Loucy (cell line): ENCODE measurements at regions not wholly inside any gene's neighbourhood (a gene's known extent, or its start where the extent isn't known, plus 50 kb on each side); places are given as distances from the start of the nearest gene placed in this dataset.

Source experiments
- H2AFZ ChIP-seq: fragments of 200-600 bp; sonication (generic); 2 replicates; pipeline ENCODE4 v1.6.0; 2016; ENCODE audit warnings: antibody characterized with exemption, mild to moderate bottlenecking, low read length, moderate library complexity
- H3F3A ChIP-seq: fragments of 200-600 bp; 2 replicates; pipeline ENCODE4 v1.6.0; 2016; ENCODE audit warnings: antibody characterized with exemption, low read depth, mild to moderate bottlenecking
- H3K27me3 ChIP-seq: fragments of 200-600 bp; sonication (generic); 2 replicates; pipeline ENCODE4 v1.6.1; 2014; ENCODE audit warnings: low read length, mild to moderate bottlenecking; ENCODE audit not compliant: insufficient read depth, poor library complexity, severe bottlenecking
- H3K36me3 ChIP-seq: fragments of 200-600 bp; sonication (generic); 2 replicates; pipeline ENCODE4 v1.6.1; 2016; ENCODE audit warnings: low read length; ENCODE audit not compliant: insufficient read depth
- H3K4me1 ChIP-seq: fragments of 200-600 bp; sonication (generic); 2 replicates; pipeline ENCODE4 v1.5.1; 2014; ENCODE audit warnings: low read length, mild to moderate bottlenecking; ENCODE audit not compliant: insufficient read depth, poor library complexity, severe bottlenecking
- H3K4me2 ChIP-seq: fragments of 200-600 bp; sonication (generic); 2 replicates; pipeline ENCODE4 v1.6.0; 2014; ENCODE audit warnings: antibody characterized with exemption, low read length, low read depth, mild to moderate bottlenecking; ENCODE audit not compliant: poor library complexity, severe bottlenecking
- H3K4me3 ChIP-seq: fragments of 200-600 bp; sonication (generic); 2 replicates; pipeline ENCODE4 v1.5.1; 2014; ENCODE audit warnings: low read length, mild to moderate bottlenecking, mixed read lengths; ENCODE audit not compliant: poor library complexity, severe bottlenecking
- H3K79me2 ChIP-seq: fragments of 200-600 bp; sonication (generic); 2 replicates; pipeline ENCODE4 v1.6.1; 2014; ENCODE audit warnings: low read length; ENCODE audit not compliant: insufficient read depth
- H3K9ac ChIP-seq: fragments of 200-600 bp; sonication (generic); 2 replicates; pipeline ENCODE4 v1.6.0; 2014; ENCODE audit warnings: mild to moderate bottlenecking, low read depth, low read length, moderate library complexity; ENCODE audit not compliant: poor library complexity, severe bottlenecking
- H3K9me2 ChIP-seq: fragments of 200-600 bp; sonication (generic); replicated peaks from 2 replicates; pipeline ENCODE4 v1.6.1; 2016; ENCODE audit warnings: low read depth, low read length, mixed read lengths
- H3K9me3 ChIP-seq: fragments of 200-600 bp; sonication (generic); 2 replicates; pipeline ENCODE4 v1.6.1; 2014; ENCODE audit warnings: mild to moderate bottlenecking, antibody characterized with exemption, low read length, low read depth; ENCODE audit not compliant: insufficient read depth
- H4K20me1 ChIP-seq: fragments of 200-600 bp; sonication (generic); 2 replicates; pipeline ENCODE4 v1.6.0; 2014; ENCODE audit warnings: antibody characterized with exemption, low read length, mild to moderate bottlenecking; ENCODE audit not compliant: insufficient read depth, poor library complexity, severe bottlenecking
- EZH2phosphoT487 ChIP-seq: fragments of 200-600 bp; IDR thresholded peaks from 2 replicates; pipeline ENCODE4 v1.6.1; 2018; ENCODE audit warnings: antibody characterized with exemption, mild to moderate bottlenecking, moderate library complexity, borderline replicate concordance
- TF ChIP-seq, protein P1 (sequence below): fragments of 200-600 bp; sonication (generic); conservative IDR thresholded peaks from 2 replicates; pipeline ENCODE4 v1.5.1; 2014; ENCODE audit warnings: mild to moderate bottlenecking, antibody characterized with exemption, low read length

DNA sequence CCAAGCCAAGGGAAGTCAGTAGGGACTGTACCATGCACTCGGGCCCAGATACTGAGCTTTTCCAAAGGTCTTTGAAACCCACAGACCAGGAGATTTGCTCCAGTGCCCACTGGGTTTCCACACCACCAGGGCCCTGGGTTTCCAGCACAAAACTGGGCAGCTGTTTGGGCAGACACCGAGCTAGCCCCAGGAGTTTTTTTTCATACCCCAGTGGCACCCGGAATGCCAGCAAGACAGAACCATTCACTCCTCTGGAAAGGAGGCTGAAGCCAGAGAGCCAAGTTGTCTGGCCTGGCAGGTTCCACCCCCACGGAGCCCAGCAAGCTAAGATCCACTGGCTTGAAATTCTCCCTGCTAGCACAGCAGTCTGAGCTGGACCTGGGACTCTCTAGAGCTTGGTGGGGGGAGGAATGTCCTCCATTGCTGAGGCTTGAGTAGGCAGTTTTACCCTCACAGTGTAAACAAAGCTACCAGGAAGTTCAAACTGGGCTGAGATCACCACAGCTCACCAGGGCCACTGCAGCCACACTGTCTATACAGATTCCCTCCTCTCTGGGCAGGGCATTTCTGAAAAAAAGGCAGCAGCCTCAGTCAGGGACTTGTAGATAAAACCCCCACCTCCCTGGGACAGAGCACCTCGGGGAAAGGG lies 793.7 kb downstream of the RPS29 start:
- Histone ChIP-seq H3K36me3 (no peaks in the 10 kb centered on the region), H3K27me3 (no peaks in the 10 kb centered on the region), H3K4me1 (no peaks in the 10 kb centered on the region), H3K9me3 (no peaks in the 10 kb centered on the region), H3K4me3 (no peak overlapping the region), H3K4me2 (no peak overlapping the region), H3K9me2 (no peaks in the 10 kb centered on the region), H4K20me1 (no peaks in the 10 kb centered on the region), H2AFZ (peak overlapping the region; percentile 70), H3K79me2 (no peaks in the 10 kb centered on the region), H3K9ac (no peak overlapping the region), H3F3A (no peaks in the 10 kb centered on the region)
- TF ChIP-seq, protein P1, sequence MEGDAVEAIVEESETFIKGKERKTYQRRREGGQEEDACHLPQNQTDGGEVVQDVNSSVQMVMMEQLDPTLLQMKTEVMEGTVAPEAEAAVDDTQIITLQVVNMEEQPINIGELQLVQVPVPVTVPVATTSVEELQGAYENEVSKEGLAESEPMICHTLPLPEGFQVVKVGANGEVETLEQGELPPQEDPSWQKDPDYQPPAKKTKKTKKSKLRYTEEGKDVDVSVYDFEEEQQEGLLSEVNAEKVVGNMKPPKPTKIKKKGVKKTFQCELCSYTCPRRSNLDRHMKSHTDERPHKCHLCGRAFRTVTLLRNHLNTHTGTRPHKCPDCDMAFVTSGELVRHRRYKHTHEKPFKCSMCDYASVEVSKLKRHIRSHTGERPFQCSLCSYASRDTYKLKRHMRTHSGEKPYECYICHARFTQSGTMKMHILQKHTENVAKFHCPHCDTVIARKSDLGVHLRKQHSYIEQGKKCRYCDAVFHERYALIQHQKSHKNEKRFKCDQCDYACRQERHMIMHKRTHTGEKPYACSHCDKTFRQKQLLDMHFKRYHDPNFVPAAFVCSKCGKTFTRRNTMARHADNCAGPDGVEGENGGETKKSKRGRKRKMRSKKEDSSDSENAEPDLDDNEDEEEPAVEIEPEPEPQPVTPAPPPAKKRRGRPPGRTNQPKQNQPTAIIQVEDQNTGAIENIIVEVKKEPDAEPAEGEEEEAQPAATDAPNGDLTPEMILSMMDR, result no peak
- no peak for TF ChIP-seq EZH2phosphoT487

DNA sequence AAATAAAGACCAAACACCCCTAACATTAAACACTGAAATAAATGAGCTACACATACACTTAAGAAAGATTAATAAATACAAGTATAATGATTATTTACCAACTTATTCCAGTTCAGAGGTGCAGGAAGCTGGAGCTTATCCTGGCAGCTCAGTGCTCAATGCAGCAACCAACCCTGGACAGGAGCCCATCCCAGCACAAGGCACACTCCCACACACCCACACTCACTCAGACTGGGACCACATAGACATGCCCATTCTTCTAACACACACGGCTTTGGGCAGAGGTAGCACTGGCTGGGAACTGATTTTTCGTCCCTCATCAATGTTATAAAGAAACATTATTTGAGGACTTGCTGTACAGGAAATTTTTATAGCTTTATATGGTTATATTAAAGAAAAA lies 797.4 kb downstream of the RPS29 start:
- no peak for TF ChIP-seq EZH2phosphoT487
- TF ChIP-seq, protein P1, result no peak
- Histone ChIP-seq H3K9ac (no peak overlapping the region), H2AFZ (no peak overlapping the region), H3K4me1 (no peaks in the 10 kb centered on the region), H3K4me3 (no peak overlapping the region), H4K20me1 (no peaks in the 10 kb centered on the region), H3F3A (no peaks in the 10 kb centered on the region), H3K9me3 (no peaks in the 10 kb centered on the region), H3K79me2 (no peaks in the 10 kb centered on the region), H3K9me2 (no peaks in the 10 kb centered on the region), H3K36me3 (no peaks in the 10 kb centered on the region), H3K27me3 (no peaks in the 10 kb centered on the region), H3K4me2 (no peak overlapping the region)

DNA sequence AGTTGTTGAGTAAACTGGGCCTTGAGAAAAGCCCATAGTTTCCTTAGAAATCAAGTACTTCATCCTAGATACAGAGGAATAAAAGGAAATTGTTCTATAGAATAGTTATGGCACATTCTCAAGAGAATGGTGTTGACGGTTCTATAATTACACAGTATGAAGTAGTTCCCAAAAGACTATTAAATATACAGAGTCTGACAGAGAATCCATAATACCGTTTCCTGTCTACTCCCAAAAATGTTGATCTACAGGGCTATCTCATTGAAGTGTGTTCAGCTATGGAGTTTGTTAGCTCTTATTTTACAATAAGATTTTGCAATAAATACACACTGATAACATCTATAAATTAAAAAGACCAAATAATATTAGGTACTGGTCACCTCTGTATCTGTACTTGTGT lies 799.7 kb downstream of the RPS29 start:
- H4K20me1 ChIP-seq, result no peaks in the 10 kb centered on the region
- TF ChIP-seq EZH2phosphoT487, result no peak
- TF ChIP-seq, protein P1, result no peak
- no peaks in the 10 kb centered on the region for H3K9me2 ChIP-seq
- no peaks in the 10 kb centered on the region for H3K36me3 ChIP-seq
- H3K79me2 ChIP-seq, result no peaks in the 10 kb centered on the region
- H3K4me1 ChIP-seq, result no peaks in the 10 kb centered on the region
- H3K4me3 ChIP-seq, result no peak overlapping the region
- H3F3A ChIP-seq, result no peaks in the 10 kb centered on the region
- H3K9me3 ChIP-seq, result no peaks in the 10 kb centered on the region
- no peaks in the 10 kb centered on the region for H3K27me3 ChIP-seq
- no peak overlapping the region for H3K9ac ChIP-seq
- H3K4me2 ChIP-seq, result no peak overlapping the region
- H2AFZ ChIP-seq, result no peak overlapping the region
